Ascending aorta (tissue), 2 donors: ENCODE measurements at regions not wholly inside any gene's neighbourhood (a gene's known extent, or its start where the extent isn't known, plus 50 kb on each side); places are given as distances from the start of the nearest gene placed in this dataset.

Experiments
- DNase-seq, 2 donors: peaks; one replicate each; pipeline ENCODE4 v3.0.0-alpha.2; 2019; ENCODE audit warnings: low spot score in 2 of 2
- H3K27ac ChIP-seq, 2 donors: fragments of 200-600 bp; sonication (generic); one replicate each; pipeline ENCODE4 v1.5.1; 2016 to 2017; ENCODE audit warnings: mild to moderate bottlenecking in 1 of 2
- H3K27me3 ChIP-seq: fragments of 200-600 bp; sonication (generic); one replicate; pipeline ENCODE4 v1.5.1; 2017
- H3K36me3 ChIP-seq, 2 donors: fragments of 200-600 bp; sonication (generic); one replicate each; pipeline ENCODE4 v1.5.1; 2016
- H3K4me1 ChIP-seq, 2 donors: fragments of 200-600 bp; sonication (generic); one replicate each; pipeline ENCODE4 v1.5.1; 2016 to 2017; ENCODE audit warnings: mild to moderate bottlenecking in 1 of 2
- H3K4me3 ChIP-seq, 2 donors: fragments of 200-600 bp; sonication (generic); one replicate each; pipeline ENCODE4 v1.5.1; 2016 to 2017; ENCODE audit warnings: mild to moderate bottlenecking in 1 of 2
- H3K9me3 ChIP-seq, 2 donors: fragments of 200-600 bp; sonication (generic); one replicate each; pipeline ENCODE4 v1.5.1; 2016
- intact Hi-C: fragments of 100-400 bp; cut with DNase I; formaldehyde crosslinking; loops from one replicate; pipeline ENCODE4 v1.15.1; 2023
- TF ChIP-seq, protein P1 (sequence below), 3 experiments: fragments of 200-600 bp in 2 of 3; fragments of 450-650 bp in 1 of 3; sonication (generic) in 2 of 3; IDR thresholded peaks; one replicate each; pipeline ENCODE4 v1.5.1; 2016 to 2019; ENCODE audit warnings: antibody characterized with exemption in 3 of 3, mild to moderate bottlenecking in 1 of 3, moderate library complexity in 1 of 3

DNA sequence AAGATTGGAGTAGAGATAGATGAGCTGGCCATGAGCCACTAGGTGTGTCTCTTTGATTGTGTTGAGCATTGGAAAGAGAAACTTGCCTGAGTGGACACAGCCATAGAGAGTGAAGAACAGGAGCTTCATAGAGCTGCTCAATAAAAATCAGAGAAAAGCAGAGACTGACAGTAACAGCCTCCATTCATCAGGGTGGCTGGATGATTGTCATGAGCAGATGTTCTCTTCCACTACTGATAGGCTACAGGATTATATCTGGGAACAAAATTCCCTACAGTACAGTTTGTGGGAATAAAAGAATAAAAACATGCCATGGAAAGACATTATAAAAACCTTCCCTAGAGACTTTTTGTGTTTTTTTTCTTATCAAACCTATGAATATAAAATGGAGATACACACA, 404.8 kb upstream of the ACVR2A start:
- intact Hi-C loops, result no loop called here
- no peaks in the 10 kb centered on the region for H3K36me3 ChIP-seq
- TF ChIP-seq, protein P1, sequence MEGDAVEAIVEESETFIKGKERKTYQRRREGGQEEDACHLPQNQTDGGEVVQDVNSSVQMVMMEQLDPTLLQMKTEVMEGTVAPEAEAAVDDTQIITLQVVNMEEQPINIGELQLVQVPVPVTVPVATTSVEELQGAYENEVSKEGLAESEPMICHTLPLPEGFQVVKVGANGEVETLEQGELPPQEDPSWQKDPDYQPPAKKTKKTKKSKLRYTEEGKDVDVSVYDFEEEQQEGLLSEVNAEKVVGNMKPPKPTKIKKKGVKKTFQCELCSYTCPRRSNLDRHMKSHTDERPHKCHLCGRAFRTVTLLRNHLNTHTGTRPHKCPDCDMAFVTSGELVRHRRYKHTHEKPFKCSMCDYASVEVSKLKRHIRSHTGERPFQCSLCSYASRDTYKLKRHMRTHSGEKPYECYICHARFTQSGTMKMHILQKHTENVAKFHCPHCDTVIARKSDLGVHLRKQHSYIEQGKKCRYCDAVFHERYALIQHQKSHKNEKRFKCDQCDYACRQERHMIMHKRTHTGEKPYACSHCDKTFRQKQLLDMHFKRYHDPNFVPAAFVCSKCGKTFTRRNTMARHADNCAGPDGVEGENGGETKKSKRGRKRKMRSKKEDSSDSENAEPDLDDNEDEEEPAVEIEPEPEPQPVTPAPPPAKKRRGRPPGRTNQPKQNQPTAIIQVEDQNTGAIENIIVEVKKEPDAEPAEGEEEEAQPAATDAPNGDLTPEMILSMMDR (IDR thresholded peaks at IDR 0.05), result no peak
- no peak overlapping the region for H3K4me3 ChIP-seq
- no peaks in the 10 kb centered on the region for H3K9me3 ChIP-seq
- DNase-seq, result no peak
- H3K4me1 ChIP-seq, result no peaks in the 10 kb centered on the region
- H3K27ac ChIP-seq, result no peak overlapping the region
- no peaks in the 10 kb centered on the region for H3K27me3 ChIP-seq

DNA sequence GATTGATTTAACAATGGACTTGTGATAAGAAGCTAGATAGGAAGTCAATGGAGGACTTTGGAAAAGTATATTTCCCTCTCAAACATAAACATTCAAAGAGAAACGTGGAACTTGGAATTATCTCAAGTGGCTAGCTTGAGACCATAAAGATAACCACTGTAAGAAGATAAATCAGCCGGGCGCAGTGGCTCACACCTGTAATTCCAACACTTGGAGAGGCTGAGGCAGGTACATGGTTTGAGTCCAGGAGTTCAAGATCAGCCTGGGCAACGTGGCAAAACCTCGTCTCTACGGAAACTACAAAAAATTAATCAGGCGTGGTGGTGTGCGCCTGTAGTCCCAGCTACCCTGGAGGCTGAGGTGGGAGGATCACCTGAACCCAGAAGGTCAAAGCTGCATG, 405.9 kb upstream of the ACVR2A start:
- no peak for DNase-seq
- Histone ChIP-seq H3K27me3 (no peaks in the 10 kb centered on the region), H3K36me3 (no peaks in the 10 kb centered on the region), H3K27ac (no peak overlapping the region), H3K4me3 (no peak overlapping the region), H3K4me1 (no peaks in the 10 kb centered on the region), H3K9me3 (no peaks in the 10 kb centered on the region)
- TF ChIP-seq, protein P1 (IDR thresholded peaks at IDR 0.05), result no peak
- intact Hi-C loops, result no loop called here

DNA sequence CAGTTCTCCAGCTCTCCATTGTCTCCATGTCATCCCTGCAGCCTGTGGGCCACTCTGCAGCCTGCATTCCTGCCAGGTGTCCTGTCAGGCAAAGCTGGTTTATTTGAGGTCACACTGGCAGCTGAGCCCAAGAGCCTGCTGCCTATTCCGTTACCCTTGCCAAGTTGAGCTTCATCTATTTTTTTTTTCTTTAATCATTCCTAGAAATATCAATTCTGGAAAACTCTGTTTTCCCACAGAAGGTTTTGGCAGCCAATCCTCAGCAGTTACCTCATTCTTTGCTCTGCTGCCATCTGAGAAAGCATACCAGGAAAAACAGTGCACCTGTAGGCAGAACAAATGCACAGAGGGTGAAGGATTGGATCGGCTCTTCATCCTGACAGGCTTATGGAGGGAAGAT, 411.0 kb upstream of the ACVR2A start:
- DNase-seq, result no peak
- Histone ChIP-seq H3K36me3 (no peaks in the 10 kb centered on the region), H3K27me3 (no peaks in the 10 kb centered on the region)

DNA sequence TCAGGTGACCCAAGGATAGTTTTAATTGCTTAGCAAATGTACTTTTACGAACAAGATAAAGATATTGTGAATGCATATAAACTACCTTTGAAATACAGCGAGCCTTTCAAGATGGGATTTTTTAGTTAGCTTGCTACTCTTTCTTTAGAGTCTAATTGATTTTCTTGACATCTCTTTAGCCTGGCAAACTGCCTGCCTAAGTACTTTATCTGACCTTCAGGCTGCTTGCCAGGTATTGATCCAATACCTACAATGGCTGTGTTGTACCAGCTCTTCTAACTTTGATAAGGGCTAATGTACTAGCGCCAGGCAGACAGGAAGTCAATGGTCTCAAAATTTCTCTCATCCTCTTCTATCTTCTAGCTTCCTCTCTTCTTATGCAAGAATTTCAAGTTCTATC, 414.4 kb upstream of the ACVR2A start:
- intact Hi-C loops, result no loop called here
- Histone ChIP-seq H3K4me3 (no peak overlapping the region), H3K4me1 (no peaks in the 10 kb centered on the region), H3K36me3 (no peaks in the 10 kb centered on the region), H3K27ac (no peak overlapping the region), H3K9me3 (no peaks in the 10 kb centered on the region), H3K27me3 (no peaks in the 10 kb centered on the region)
- no peak for DNase-seq
- TF ChIP-seq, protein P1 (IDR thresholded peaks at IDR 0.05), result no peak

More for the DNA sequence above, 411.0 kb upstream of the ACVR2A start:
- no peaks in the 10 kb centered on the region for H3K9me3 ChIP-seq
- intact Hi-C loops, result no loop called here
- H3K27ac ChIP-seq, result no peak overlapping the region
- TF ChIP-seq, protein P1 (IDR thresholded peaks at IDR 0.05), result no peak
- H3K4me3 ChIP-seq, result no peak overlapping the region
- H3K4me1 ChIP-seq, result no peaks in the 10 kb centered on the region

DNA sequence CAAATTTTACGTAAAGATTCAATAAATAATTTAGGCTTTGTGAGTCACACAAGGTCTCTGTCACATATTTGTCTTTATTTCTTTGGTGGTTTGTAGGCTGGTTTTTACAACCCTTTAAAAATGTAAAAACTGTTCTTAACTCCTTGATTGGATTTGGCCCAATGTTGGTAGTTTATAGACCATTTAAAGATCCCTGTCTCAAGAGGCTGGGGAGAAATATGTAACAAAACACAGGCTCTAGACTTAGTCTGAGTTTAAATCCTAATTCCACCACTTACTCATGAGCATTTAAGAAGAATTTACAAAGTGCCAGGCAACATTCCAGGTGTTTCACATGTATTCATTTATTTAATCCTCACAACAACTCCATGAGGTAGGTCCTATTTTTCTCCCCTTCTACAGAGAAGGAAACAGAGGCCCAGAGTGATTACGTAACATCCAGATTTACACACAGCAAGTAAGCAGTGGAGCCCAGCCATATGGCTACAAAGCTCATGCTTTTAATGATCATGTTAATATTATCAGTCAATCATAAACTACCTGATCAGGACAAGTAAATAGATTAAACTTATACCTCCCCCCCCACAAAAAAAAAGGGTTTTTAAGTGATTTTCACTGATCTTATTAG, 416.6 kb upstream of the ACVR2A start:
- TF ChIP-seq, protein P1 (IDR thresholded peaks at IDR 0.05), result no peak
- no peak for DNase-seq
- no peak overlapping the region for H3K27ac ChIP-seq
- no peaks in the 10 kb centered on the region for H3K9me3 ChIP-seq
- no peaks in the 10 kb centered on the region for H3K4me1 ChIP-seq
- intact Hi-C loops, result no loop called here
- H3K27me3 ChIP-seq, result no peaks in the 10 kb centered on the region
- H3K4me3 ChIP-seq, result no peak overlapping the region
- H3K36me3 ChIP-seq, result no peaks in the 10 kb centered on the region
